ENCODE measurements at regions not wholly inside any gene's neighbourhood (a gene's known extent, or its start where the extent isn't known, plus 50 kb on each side); places are given as distances from the start of the nearest gene placed in this dataset.

DNA sequence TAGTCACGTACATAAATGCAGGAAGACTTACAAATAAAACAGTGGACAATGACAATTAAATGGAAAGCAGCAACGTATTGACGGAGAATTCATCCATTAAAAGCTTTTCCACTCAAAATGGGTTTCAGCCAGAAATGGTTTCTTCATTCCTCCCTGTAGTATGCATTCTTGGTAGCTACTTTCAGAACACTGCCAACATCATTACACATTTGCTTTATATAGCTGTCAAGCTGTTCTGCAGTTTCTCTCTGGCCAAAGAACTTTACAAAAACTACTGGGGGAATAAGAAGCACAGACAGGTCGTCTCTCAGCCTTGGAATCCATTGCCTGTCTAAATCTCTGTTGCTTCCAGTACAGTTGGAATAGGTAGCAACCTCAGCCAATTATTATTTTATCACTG, 84.1 kb upstream of the NCKAP5 start:
- CTCF ChIA-PET = no interaction called here
- H3K27ac Mint-ChIP-seq = no peak overlapping the region
- DNase-seq (no peak), ATAC-seq (no peak)
- POLR2A ChIA-PET = no interaction called here
- peaks cover 0 to 22% (median 2%) of the 10 kb centered on the region in 11 donors for H3K9me3 Mint-ChIP-seq
- Histone ChIP-seq H3K4me3 (ENCODE audit: low read length) (no peak overlapping the region), H3K27ac (ENCODE audit: low read depth, low read length) (no peak overlapping the region), H3K27me3 (ENCODE audit: control insufficient read depth in 2 of 2, insufficient read depth in 2 of 2, low read length in 2 of 2) (no peaks in the 10 kb centered on the region), H3K4me1 (ENCODE audit: control insufficient read depth in 2 of 2, insufficient read depth in 2 of 2, low read length in 2 of 2) (no peaks in the 10 kb centered on the region), H3K36me3 (ENCODE audit: control insufficient read depth in 2 of 3, insufficient read depth in 3 of 3, low read length in 3 of 3) (no peaks in the 10 kb centered on the region), H3K9me3 (ENCODE audit: control insufficient read depth in 2 of 3, low read length in 3 of 3) (no peaks in the 10 kb centered on the region)
- no peaks in the 10 kb centered on the region for H3K36me3 Mint-ChIP-seq
- intact Hi-C loops (cut with micrococcal nuclease) = no loop called here
- no peaks in the 10 kb centered on the region for H3K4me1 Mint-ChIP-seq
- H3K27me3 Mint-ChIP-seq = peaks cover 0 to under 1% (median 0%) of the 10 kb centered on the region in 5 donors
- no peak overlapping the region for H3K4me3 Mint-ChIP-seq

DNA sequence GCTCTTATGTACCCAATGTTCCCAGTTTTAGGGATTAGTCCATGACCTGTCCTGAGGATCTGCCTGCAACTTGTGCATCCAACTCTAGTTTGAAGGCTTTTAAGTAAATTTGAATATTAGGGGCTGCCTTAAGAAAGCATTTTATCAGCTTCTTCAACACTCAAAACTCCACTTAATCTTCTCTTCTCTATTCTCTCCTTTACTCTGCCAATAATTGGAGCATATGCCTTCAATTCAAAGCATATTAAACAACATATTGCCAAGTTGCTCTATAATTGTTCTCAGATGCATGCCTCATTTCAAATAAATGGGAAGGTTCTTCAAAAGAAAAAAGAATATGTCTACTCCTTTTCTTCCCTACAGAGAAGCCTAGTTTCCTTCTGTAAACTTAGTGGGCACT, 84.8 kb upstream of the NCKAP5 start:
- no peaks in the 10 kb centered on the region for H3K4me1 ChIP-seq (ENCODE audit: control insufficient read depth in 2 of 2, insufficient read depth in 2 of 2, low read length in 2 of 2)
- POLR2A ChIA-PET = no interaction called here
- H3K27ac Mint-ChIP-seq = no peak overlapping the region

DNA sequence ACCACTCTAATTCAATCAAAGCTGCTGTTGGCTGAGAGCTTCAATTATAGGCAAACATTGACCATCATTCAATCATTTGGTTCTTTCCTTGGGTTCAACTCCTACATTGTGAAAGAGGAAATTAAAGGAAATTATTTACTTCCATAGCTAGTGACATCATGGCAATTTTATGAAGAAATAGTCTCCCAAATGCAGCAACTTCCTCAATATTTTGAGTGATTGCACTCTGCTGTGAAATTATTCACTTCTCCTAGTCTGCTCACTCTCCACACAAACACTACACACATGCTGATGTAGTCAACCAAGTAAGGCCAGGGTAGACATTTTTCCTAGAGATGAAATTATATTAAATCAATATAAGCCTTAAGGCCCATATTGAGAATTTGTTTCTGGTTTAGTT, 86.7 kb upstream of the NCKAP5 start:
- no peaks in the 10 kb centered on the region for H3K36me3 Mint-ChIP-seq
- no peak overlapping the region for H3K27ac ChIP-seq (ENCODE audit: low read depth, low read length)
- H3K27me3 Mint-ChIP-seq = peaks cover 0 to 3% (median 0%) of the 10 kb centered on the region in 5 donors
- no peak overlapping the region for H3K27ac Mint-ChIP-seq
- ChIA-PET POLR2A (no interaction called here), CTCF (no interaction called here)
- DNase-seq (no peak), ATAC-seq (no peak)
- H3K9me3 ChIP-seq (ENCODE audit: control insufficient read depth in 2 of 3, low read length in 3 of 3) = no peaks in the 10 kb centered on the region
- no peaks in the 10 kb centered on the region for H3K4me1 ChIP-seq (ENCODE audit: control insufficient read depth in 2 of 2, insufficient read depth in 2 of 2, low read length in 2 of 2)
- no peaks in the 10 kb centered on the region for H3K4me1 Mint-ChIP-seq
- H3K4me3 Mint-ChIP-seq = no peak overlapping the region
- H3K36me3 ChIP-seq (ENCODE audit: control insufficient read depth in 2 of 3, insufficient read depth in 3 of 3, low read length in 3 of 3) = no peaks in the 10 kb centered on the region
- no peaks in the 10 kb centered on the region for H3K27me3 ChIP-seq (ENCODE audit: control insufficient read depth in 2 of 2, insufficient read depth in 2 of 2, low read length in 2 of 2)
- H3K9me3 Mint-ChIP-seq = peaks cover 0 to 22% (median 0%) of the 10 kb centered on the region in 11 donors
- intact Hi-C loops (cut with micrococcal nuclease) = no loop called here
- no peak overlapping the region for H3K4me3 ChIP-seq (ENCODE audit: low read length)

More for the DNA sequence above, 84.8 kb upstream of the NCKAP5 start:
- H3K4me3 Mint-ChIP-seq = no peak overlapping the region
- no peak overlapping the region for H3K4me3 ChIP-seq (ENCODE audit: low read length)
- CTCF ChIA-PET = no interaction called here
- intact Hi-C loops (cut with micrococcal nuclease) = no loop called here
- no peak for DNase-seq
- no peaks in the 10 kb centered on the region for H3K36me3 Mint-ChIP-seq
- H3K36me3 ChIP-seq (ENCODE audit: control insufficient read depth in 2 of 3, insufficient read depth in 3 of 3, low read length in 3 of 3) = no peaks in the 10 kb centered on the region
- no peak for ATAC-seq
- no peaks in the 10 kb centered on the region for H3K4me1 Mint-ChIP-seq
- no peaks in the 10 kb centered on the region for H3K27me3 ChIP-seq (ENCODE audit: control insufficient read depth in 2 of 2, insufficient read depth in 2 of 2, low read length in 2 of 2)
- peaks cover 0 to 3% (median 0%) of the 10 kb centered on the region in 5 donors for H3K27me3 Mint-ChIP-seq
- peaks cover 0 to 22% (median 2%) of the 10 kb centered on the region in 11 donors for H3K9me3 Mint-ChIP-seq
- no peak overlapping the region for H3K27ac ChIP-seq (ENCODE audit: low read depth, low read length)
- no peaks in the 10 kb centered on the region for H3K9me3 ChIP-seq (ENCODE audit: control insufficient read depth in 2 of 3, low read length in 3 of 3)

DNA sequence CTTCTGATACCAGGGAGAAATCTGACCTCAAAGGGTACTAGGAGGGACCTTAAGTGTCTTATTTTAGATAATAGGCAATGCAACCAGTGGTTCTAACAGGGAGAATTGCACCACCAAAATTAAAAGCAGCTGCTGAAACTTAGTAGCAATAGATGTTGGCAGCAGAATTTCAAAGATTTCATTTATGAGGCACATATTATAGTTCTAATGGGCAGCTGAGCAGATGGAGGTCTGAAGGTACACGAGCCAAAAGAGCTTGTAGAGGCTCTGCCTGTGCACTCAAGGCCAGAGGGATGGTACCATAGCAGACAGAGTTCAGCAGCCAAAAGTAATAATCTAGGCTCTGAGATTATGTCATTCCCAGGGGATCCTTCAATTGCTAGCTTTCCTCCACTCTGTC, 87.3 kb upstream of the NCKAP5 start:
- intact Hi-C loops (cut with micrococcal nuclease) = no loop called here
- H3K27ac Mint-ChIP-seq = no peak overlapping the region

DNA sequence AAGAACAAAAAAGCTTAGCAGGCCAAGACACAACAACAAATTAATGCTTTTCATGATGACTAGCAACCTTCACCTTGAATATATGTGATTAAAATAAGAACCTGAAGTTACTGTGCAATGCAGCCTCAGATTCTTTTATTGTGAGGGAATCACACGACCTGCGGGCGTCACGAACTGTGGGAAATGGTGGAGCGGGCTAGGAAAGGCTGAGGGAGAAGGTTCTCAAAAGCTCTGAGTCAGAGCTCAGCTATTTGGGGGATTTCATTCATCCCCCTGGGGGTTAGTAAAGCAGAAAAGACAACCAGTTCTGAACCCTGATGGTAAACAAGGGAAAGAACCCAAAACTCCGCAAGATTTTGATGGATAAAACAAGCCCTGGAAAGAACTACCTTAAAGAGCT, 89.3 kb upstream of the NCKAP5 start:
- Histone ChIP-seq H3K36me3 (ENCODE audit: control insufficient read depth in 2 of 3, insufficient read depth in 3 of 3, low read length in 3 of 3) (no peaks in the 10 kb centered on the region), H3K9me3 (ENCODE audit: control insufficient read depth in 2 of 3, low read length in 3 of 3) (no peaks in the 10 kb centered on the region), H3K4me1 (ENCODE audit: control insufficient read depth in 2 of 2, insufficient read depth in 2 of 2, low read length in 2 of 2) (no peaks in the 10 kb centered on the region), H3K27me3 (ENCODE audit: control insufficient read depth in 2 of 2, insufficient read depth in 2 of 2, low read length in 2 of 2) (no peaks in the 10 kb centered on the region), H3K4me3 (ENCODE audit: low read length) (no peak overlapping the region), H3K27ac (ENCODE audit: low read depth, low read length) (no peak overlapping the region)
- POLR2A ChIA-PET = no interaction called here
- Mint-ChIP-seq H3K27ac (no peak overlapping the region), H3K9me3 (peaks cover 0 to 11% (median 0%) of the 10 kb centered on the region in 11 donors), H3K4me3 (no peak overlapping the region), H3K4me1 (no peaks in the 10 kb centered on the region), H3K27me3 (peaks cover 0 to 9% (median 0%) of the 10 kb centered on the region in 5 donors), H3K36me3 (no peaks in the 10 kb centered on the region)
- ATAC-seq (no peak), DNase-seq (no peak)
- CTCF ChIA-PET = no interaction called here
- intact Hi-C loops (cut with micrococcal nuclease) = no loop called here

More for the DNA sequence above, 87.3 kb upstream of the NCKAP5 start:
- ATAC-seq (no peak), DNase-seq (no peak)
- no peaks in the 10 kb centered on the region for H3K36me3 Mint-ChIP-seq
- H3K27me3 Mint-ChIP-seq = peaks cover 0 to 3% (median 0%) of the 10 kb centered on the region in 5 donors
- H3K9me3 Mint-ChIP-seq = peaks cover 0 to 22% (median 0%) of the 10 kb centered on the region in 11 donors
- no peak overlapping the region for H3K4me3 ChIP-seq (ENCODE audit: low read length)
- no peaks in the 10 kb centered on the region for H3K27me3 ChIP-seq (ENCODE audit: control insufficient read depth in 2 of 2, insufficient read depth in 2 of 2, low read length in 2 of 2)
- no peaks in the 10 kb centered on the region for H3K36me3 ChIP-seq (ENCODE audit: control insufficient read depth in 2 of 3, insufficient read depth in 3 of 3, low read length in 3 of 3)
- H3K27ac ChIP-seq (ENCODE audit: low read depth, low read length) = no peak overlapping the region
- no peak overlapping the region for H3K4me3 Mint-ChIP-seq
- no peaks in the 10 kb centered on the region for H3K9me3 ChIP-seq (ENCODE audit: control insufficient read depth in 2 of 3, low read length in 3 of 3)
- no peaks in the 10 kb centered on the region for H3K4me1 ChIP-seq (ENCODE audit: control insufficient read depth in 2 of 2, insufficient read depth in 2 of 2, low read length in 2 of 2)
- ChIA-PET POLR2A (no interaction called here), CTCF (no interaction called here)
- no peaks in the 10 kb centered on the region for H3K4me1 Mint-ChIP-seq

DNA sequence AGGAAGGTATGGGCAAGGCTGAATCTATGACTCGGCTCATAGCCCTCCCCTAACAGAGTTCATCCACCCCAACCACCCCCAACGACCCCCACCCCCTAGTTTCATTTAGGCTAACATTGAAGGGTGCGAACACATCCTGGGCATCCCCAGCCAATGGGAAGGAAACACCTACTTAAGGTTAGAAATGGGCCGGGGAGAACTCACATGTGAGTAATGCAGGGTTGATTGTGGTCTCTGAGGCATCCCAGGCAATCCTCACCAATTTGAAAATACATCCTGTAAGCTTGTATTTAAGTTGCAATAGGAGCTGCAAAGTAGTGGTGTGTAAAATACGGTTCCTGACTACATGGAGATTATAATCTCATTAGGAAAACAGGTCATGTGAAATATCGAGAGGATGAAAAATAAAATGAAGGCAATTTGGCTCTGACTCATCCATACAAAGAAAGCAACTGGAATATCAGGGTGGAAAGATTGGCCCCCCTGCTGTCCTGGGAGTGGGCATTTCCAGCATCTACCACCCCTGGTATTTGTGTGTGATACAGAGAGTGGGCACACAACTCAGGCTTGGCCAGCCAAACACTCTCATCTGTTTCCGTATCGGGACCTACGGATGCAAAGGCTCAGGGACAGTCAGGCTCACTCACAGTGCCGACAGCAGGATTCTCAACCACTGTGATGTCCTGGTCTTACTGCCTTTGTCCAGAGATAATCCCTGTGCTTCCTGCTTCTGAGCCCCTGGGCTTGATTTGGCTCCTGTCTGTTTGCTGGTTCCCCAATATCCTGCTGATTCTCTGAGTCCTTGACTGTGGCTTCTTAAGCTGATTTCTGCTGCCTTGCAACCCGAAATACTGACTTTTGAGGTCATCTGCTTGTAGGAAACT, 90.0 kb upstream of the NCKAP5 start:
- H3K4me3 Mint-ChIP-seq = no peak overlapping the region
- DNase-seq (no peak), ATAC-seq (no peak)
- no peaks in the 10 kb centered on the region for H3K36me3 ChIP-seq (ENCODE audit: control insufficient read depth in 2 of 3, insufficient read depth in 3 of 3, low read length in 3 of 3)
- no peak overlapping the region for H3K4me3 ChIP-seq (ENCODE audit: low read length)
- intact Hi-C loops (cut with micrococcal nuclease) = no loop called here
- no peaks in the 10 kb centered on the region for H3K36me3 Mint-ChIP-seq
- H3K4me1 Mint-ChIP-seq = no peaks in the 10 kb centered on the region
- CTCF ChIA-PET = no interaction called here
- POLR2A ChIA-PET = no interaction called here
- H3K27me3 Mint-ChIP-seq = peaks cover 0 to 9% (median 0%) of the 10 kb centered on the region in 5 donors
- no peaks in the 10 kb centered on the region for H3K9me3 ChIP-seq (ENCODE audit: control insufficient read depth in 2 of 3, low read length in 3 of 3)
- H3K27me3 ChIP-seq (ENCODE audit: control insufficient read depth in 2 of 2, insufficient read depth in 2 of 2, low read length in 2 of 2) = no peaks in the 10 kb centered on the region
- H3K4me1 ChIP-seq (ENCODE audit: control insufficient read depth in 2 of 2, insufficient read depth in 2 of 2, low read length in 2 of 2) = no peaks in the 10 kb centered on the region
- H3K27ac ChIP-seq (ENCODE audit: low read depth, low read length) = no peak overlapping the region
- H3K9me3 Mint-ChIP-seq = peaks cover 0 to 4% (median 0%) of the 10 kb centered on the region in 11 donors
- H3K27ac Mint-ChIP-seq = no peak overlapping the region

DNA sequence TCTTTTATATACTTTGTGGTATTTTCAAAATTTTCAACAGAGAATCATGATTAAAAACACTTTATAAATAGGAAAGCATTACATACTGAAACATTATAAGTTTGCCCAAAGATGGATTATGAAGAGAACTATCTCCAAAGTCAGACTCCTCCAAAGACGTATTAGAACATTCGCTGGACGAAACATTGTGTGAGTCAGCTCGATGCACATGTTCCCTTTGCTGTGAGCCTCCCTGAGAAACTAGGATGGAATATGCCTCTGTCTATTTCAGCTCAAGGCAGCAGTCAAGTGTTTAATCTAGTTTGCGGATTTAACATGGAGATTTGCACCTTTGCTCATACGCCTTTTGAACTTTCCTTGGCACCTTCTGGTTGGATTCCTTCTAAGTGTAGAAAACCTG, 92.2 kb upstream of the NCKAP5 start:
- Mint-ChIP-seq H3K9me3 (peaks cover 0 to 9% (median 3%) of the 10 kb centered on the region in 11 donors), H3K4me1 (no peaks in the 10 kb centered on the region), H3K27me3 (peaks cover 0 to 9% (median 0%) of the 10 kb centered on the region in 5 donors), H3K36me3 (no peaks in the 10 kb centered on the region), H3K27ac (no peak overlapping the region), H3K4me3 (no peak overlapping the region)
- Histone ChIP-seq H3K36me3 (ENCODE audit: control insufficient read depth in 2 of 3, insufficient read depth in 3 of 3, low read length in 3 of 3) (no peaks in the 10 kb centered on the region), H3K4me1 (ENCODE audit: control insufficient read depth in 2 of 2, insufficient read depth in 2 of 2, low read length in 2 of 2) (no peaks in the 10 kb centered on the region), H3K27ac (ENCODE audit: low read depth, low read length) (no peak overlapping the region), H3K4me3 (ENCODE audit: low read length) (no peak overlapping the region), H3K9me3 (ENCODE audit: control insufficient read depth in 2 of 3, low read length in 3 of 3) (no peaks in the 10 kb centered on the region), H3K27me3 (ENCODE audit: control insufficient read depth in 2 of 2, insufficient read depth in 2 of 2, low read length in 2 of 2) (no peaks in the 10 kb centered on the region)
- ATAC-seq (no peak), DNase-seq (no peak)
- intact Hi-C loops (cut with micrococcal nuclease) = no loop called here
- POLR2A ChIA-PET = no interaction called here
- CTCF ChIA-PET = no interaction called here
